NCI-H1436 (cell line): ENCODE measurements at regions not wholly inside any gene's neighbourhood (a gene's known extent, or its start where the extent isn't known, plus 50 kb on each side); places are given as distances from the start of the nearest gene placed in this dataset.
"Not testable (repeated sequence)": the region's sequence is repeated elsewhere in the genome, so short reads cannot be mapped to it uniquely, and the experiment has no call there.

Experiments used
- DNase-seq: peaks from one replicate; lab custom pipeline; 2025; lab: John Stamatoyannopoulos, UW

DNA sequence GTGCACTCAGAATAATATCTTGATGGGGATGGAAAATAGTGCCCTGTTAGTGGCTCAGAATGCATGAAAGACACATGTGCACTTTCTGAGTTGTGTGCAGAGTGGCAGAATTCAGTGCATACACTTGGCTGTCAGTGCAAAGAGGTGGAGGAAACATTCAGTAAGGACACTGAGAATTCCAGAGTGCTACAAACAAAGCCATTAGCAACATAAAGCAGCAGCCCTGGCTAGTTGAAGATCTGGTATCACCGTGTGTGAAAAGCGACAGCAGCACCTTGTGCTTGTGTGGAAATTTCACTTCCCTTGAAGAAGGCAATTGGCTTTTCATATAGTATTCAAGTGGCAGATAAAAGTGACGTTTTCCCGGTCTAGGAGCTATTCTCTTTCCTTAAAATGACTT lies 810.4 kb downstream of the TRIML1 start:
- DNase-seq: no peak

GRCh38 chr4:188955066-188955465 lies 815.8 kb downstream of the TRIML1 start:
- DNase-seq: no peak

- no peak for DNase-seq
Measured at GRCh38 chr4:188956566-188956965, 817.3 kb downstream of the TRIML1 start.

DNA sequence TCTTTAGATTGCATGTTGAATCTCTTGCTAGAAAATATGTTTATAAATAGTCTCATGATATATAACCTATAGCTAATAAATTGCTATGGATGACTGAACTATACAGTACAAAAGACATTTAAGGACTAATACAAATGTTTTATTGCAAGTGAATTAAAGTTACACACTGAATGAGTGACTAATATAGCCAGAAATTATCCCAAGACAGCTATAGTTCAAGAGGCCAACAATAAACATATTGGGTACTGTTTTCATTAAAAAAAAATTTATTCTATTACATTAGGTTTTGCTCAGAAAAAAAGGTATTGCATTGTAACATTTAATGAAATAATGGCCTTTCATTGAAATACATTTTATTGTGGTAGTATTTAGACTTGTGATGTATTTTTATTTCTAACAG lies 819.1 kb downstream of the TRIML1 start:
- DNase-seq: no peak

GRCh38 chr4:188959424-188959823 lies 820.2 kb downstream of the TRIML1 start:
- no peak for DNase-seq

DNA sequence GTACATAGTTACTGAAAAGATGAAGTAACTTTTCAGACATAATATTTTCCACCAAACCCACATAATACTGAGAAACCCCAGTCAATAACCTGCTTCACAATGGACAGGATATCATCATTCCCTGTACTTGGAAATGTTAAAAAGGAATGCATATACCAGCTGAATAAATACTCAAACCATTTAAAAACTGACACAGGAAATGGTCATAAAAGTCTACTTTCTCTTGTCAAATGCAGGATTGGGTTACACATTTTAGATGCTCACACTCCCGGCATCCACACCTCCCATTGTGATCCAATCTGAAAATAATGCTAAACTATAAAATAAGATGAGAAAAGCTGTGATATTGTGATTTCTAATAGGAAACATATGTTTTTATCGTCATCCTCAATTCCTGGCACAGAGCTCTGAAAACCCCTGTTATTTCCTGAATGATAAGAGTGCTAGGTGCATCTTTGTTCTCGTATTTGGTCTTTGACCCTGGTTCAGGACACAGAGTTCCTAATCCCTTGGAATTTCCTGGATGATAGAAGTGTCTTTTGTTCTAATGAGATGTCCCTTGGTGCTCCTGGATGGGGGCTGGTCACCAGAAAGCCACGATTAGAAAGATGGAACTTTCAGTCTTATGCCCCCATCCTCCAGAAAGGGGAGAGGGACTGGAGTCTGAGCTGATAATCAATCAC lies 821.3 kb downstream of the TRIML1 start:
- DNase-seq: no peak

DNA sequence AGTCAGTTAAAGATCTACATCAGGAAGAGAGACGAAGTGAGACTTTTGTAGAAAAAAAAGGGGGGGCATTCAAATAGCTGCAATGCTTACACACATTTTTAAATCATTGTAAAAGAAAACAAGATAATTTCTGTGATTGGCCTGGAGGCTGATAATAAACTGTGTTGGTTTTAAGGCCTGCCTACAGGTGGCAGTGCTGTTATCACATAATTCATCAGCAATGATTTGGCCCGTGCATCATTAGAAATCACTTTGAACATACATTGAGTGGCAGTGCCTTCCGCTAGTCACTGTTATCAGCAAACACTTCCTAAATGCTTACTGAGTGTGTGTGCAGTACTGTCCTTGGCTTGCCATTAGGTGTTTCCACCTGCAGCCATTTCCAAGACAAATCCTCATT lies 831.9 kb downstream of the TRIML1 start:
- peak; percentile 49 for DNase-seq

DNA sequence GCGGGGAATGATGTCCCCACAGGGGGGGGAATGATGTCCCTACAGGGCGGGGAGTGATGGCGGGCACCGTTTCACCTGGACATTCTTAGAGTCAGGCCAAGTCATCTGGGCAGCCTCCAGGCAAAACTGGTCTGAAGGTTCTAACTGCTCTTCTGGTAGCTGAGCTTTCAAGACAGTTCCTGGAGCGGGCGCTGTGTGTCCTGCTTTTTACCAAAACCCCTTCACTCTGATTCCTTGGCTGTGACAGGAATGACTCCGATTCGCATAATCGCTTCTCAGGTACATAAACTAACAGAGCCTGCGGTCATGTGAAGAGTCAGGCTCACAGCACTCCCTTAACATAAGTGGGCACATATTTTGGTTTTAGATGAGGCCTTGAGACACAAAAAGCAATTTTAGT lies 836.0 kb downstream of the TRIML1 start:
- DNase-seq: no peak

GRCh38 chr4:188976644-188977115 lies 837.4 kb downstream of the TRIML1 start:
- peak; percentile 62 for DNase-seq

DNA sequence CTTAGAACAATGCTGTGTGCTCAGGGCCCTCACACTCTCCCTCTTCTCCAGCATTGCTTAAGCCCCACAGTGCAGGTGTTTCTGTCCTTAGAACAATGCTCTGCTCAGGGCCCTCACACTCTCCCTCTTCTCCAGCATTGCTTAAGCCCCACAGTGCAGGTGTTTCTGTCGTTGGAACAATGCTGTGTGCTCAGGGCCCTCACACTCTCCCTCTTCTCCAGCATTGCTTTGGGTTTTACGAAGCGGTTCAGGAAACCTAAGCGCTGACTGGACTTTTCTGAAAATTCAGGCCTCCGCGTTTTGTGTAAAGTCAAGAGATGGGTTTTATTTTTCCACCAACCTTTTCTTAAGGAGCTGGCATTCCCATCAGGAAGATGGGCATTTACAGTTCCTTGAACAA lies 838.0 kb downstream of the TRIML1 start:
- DNase-seq: peak; percentile 27

- DNase-seq: no peak
Measured at GRCh38 chr4:188984518-188984917, 845.3 kb downstream of the TRIML1 start.

DNA sequence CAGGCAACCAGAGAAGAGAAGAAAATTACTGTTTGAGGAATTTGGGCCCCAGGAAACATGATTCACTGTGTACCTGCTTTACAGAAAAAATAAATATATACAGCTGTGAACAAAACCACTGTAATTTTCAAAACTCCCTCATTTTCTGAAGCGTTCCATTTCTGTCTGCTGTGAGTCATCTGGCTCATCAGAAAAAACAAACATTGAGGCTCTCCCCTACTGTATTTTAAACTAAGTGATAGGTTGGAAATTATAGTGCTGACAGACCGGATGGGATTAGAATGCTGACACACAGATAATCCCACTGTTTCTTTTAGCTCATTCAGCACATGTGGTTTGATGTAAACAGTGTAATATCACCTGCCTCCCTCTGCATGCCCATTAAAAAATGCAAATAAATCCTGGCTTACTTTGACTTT lies 847.0 kb downstream of the TRIML1 start:
- no peak for DNase-seq

DNA sequence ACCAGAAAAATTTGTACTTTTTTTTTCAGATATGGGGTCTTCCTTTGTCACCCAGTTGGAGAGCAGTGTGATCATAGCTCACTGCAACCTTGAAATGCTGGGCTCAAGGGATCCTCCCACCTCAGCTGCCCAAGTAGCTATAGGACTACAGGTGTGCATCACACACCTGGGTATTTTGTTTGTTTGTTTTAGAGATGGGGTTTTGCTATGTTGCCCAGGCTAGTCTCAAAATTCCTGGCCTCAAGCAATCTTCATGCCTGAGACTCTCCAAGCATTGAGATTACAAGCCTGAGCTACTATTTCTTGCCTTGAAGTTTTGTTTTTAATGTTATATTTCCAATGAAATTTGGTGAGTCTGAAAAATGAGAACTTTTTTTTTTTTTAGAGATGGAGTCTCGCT lies 847.8 kb downstream of the TRIML1 start:
- DNase-seq: no peak

- DNase-seq: no peak
Measured at GRCh38 chr4:188988131-188988530, 848.9 kb downstream of the TRIML1 start.

GRCh38 chr4:188989371-188989770 lies 850.1 kb downstream of the TRIML1 start:
- no peak for DNase-seq

DNA sequence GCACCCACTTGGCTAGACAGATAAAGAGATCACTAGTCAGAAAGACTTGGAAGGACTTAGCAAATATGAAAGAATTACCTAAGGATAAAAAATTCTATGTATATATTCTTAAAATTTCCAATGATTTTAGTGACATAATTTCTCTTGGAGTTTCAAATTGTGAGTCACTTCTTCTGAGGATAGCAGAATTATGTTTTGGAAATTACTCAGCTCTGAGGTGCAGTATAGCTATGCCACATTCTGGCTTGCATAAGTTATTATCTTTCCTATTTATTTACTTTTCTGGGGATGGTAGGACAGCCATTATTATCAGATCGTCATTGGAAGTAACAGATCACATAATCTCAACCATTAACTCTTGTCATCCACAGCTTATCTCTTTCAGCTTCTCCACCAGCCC lies 853.5 kb downstream of the TRIML1 start:
- DNase-seq: no peak

DNA sequence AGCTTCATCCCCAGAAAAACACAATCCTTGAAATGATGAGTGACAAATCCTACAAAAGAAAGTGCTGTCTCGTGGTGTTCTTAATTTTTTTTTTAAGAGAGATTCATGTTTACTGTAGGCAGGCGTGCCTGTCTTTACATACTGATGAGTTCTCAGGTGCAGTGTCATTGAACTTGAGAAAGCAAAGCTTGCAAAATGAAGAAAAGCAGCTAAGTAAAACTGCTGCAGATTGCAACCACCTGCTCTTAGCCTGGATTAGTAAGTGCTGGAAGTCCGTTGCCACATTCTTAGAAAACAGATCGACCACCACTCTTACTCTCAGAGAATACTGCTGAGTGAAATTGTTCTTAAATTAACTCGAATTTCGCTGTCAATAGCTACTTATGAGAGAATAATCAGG lies 854.6 kb downstream of the TRIML1 start:
- no peak for DNase-seq

GRCh38 chr4:189001283-189001970 lies 862.2 kb downstream of the TRIML1 start:
- no peak for DNase-seq

GRCh38 chr4:189001971-189002450 lies 862.8 kb downstream of the TRIML1 start:
- no peak for DNase-seq

DNA sequence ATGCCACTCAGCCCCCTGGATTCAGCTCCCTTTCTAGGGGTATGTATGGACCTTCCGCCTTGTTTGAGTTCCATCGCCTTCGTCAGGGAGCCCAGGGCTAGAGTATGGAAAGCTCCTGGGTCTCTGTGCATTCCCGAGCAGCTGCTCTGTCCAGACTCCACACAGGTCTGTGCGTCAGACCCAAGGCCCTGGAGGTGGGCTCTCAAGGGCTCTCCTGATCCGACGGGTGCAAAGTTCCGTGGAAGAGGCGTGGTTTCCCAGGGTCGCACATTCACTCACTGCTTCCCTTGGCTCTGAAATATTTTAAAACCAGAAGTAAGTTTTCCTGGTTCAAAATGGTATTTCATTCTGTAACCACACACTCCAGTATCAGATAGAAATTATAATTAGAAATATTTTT lies 863.2 kb downstream of the TRIML1 start:
- no peak for DNase-seq

- DNase-seq: not testable (repeated sequence)
Measured at GRCh38 chr4:189010452-189011217, 871.4 kb downstream of the TRIML1 start.

GRCh38 chr4:189021831-189022230 lies 882.6 kb downstream of the TRIML1 start:
- no peak for DNase-seq
